Calu3 (cell line): ENCODE measurements at regions not wholly inside any gene's neighbourhood (a gene's known extent, or its start where the extent isn't known, plus 50 kb on each side); places are given as distances from the start of the nearest gene placed in this dataset.
A peak's percentile ranks its signal among the peaks of the same experiment; 100 is the strongest.

Experiments used
- BruUV-seq: library from RNA; stranded (reverse); fragments of 400-500 nt; replicated peaks from 2 replicates; lab custom pipeline; 2021; lab: Mats Ljungman, UMichigan
- CTCF ChIA-PET: fragments of 300-600 bp; sonication (Branson Sonifier 250); formaldehyde crosslinking; loops from one replicate; lab custom pipeline; 2022; ENCODE audit warnings: antibody characterized with exemption; lab: Charles Lee
- DNase-seq: peaks from one replicate; pipeline ENCODE4 v3.0.0; 2022
- H3K27ac Mint-ChIP-seq: one replicate; pipeline ENCODE4 v1.8.0; 2022; ENCODE audit warnings: mixed read lengths; ENCODE audit not compliant: unreplicated experiment
- H3K27me3 Mint-ChIP-seq: one replicate; pipeline ENCODE4 v1.8.0; 2022; ENCODE audit warnings: mixed read lengths; ENCODE audit not compliant: unreplicated experiment
- H3K36me3 Mint-ChIP-seq: one replicate; pipeline ENCODE4 v1.8.0; 2022; ENCODE audit warnings: mild to moderate bottlenecking, moderate library complexity, mixed read lengths; ENCODE audit not compliant: insufficient read depth, unreplicated experiment
- H3K4me1 Mint-ChIP-seq: one replicate; pipeline ENCODE4 v1.8.0; 2022; ENCODE audit warnings: mild to moderate bottlenecking, low read depth, mixed read lengths; ENCODE audit not compliant: unreplicated experiment
- H3K4me3 Mint-ChIP-seq: one replicate; pipeline ENCODE4 v1.8.0; 2022; ENCODE audit warnings: mild to moderate bottlenecking, low read depth, moderate library complexity, mixed read lengths; ENCODE audit not compliant: unreplicated experiment
- H3K9me3 Mint-ChIP-seq: one replicate; pipeline ENCODE4 v1.8.0; 2022; ENCODE audit warnings: low read depth, mixed read lengths; ENCODE audit not compliant: unreplicated experiment
- intact Hi-C: fragments of 100-400 bp; cut with micrococcal nuclease; formaldehyde crosslinking; loops from one replicate; pipeline ENCODE4 v1.10.0; 2022; ENCODE audit not compliant: unreplicated experiment
- TF ChIP-seq, protein P1 (sequence below): fragments of 200-600 bp; IDR thresholded peaks from one replicate; pipeline ENCODE4 v1.8.0; 2022; ENCODE audit warnings: antibody characterized with exemption; ENCODE audit not compliant: unreplicated experiment

DNA sequence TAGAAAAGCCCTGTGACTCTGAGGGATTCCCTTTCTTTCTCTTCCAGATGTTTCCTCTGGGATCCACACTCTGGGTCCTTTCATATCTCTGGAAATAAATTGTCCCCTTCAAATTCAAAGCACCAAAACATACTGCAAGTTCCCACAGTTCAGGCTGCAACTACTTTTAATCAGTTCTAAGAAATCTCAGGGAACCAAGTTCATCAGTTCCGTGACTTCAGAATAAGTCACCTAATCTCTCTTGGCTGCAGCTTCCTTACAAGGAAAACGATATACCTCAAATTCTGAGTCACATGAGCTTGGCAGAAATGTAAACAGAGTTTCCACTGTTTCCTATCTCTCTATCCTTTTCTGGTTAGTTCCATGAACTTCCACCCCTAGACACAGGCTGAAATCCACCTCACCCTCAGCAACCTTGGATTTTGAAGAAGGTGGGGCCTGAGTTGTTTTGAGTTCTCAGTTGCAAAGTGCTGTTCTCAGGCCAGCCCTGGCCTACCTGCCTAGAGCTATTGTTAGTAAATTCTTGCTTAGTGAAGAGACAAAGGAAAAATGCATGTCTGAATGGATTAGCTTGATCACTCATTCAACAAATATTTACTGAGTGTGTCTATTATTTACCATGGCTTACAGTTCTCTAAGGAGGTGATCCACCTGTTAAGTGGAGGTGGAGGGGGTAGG lies 59.3 kb upstream of the IL6 start:
- Mint-ChIP-seq H3K27me3 (no peaks in the 10 kb centered on the region), H3K4me3 (peak overlapping the region; percentile 1), H3K36me3 (peaks cover 28% of the 10 kb centered on the region), H3K9me3 (peaks cover 5% of the 10 kb centered on the region), H3K27ac (peak overlapping the region; percentile 83), H3K4me1 (peaks cover 69% of the 10 kb centered on the region)
- BruUV-seq, result no TSS peak
- DNase-seq, result peak; percentile 74
- CTCF ChIA-PET, result interaction anchor here (0.8 to 2.1 kb wide), 18 partner anchors 10 to 391 kb away, joined by 3 to 8 read pairs (median 4); partner anchors contain the start of gene IL6
- TF ChIP-seq, protein P1, sequence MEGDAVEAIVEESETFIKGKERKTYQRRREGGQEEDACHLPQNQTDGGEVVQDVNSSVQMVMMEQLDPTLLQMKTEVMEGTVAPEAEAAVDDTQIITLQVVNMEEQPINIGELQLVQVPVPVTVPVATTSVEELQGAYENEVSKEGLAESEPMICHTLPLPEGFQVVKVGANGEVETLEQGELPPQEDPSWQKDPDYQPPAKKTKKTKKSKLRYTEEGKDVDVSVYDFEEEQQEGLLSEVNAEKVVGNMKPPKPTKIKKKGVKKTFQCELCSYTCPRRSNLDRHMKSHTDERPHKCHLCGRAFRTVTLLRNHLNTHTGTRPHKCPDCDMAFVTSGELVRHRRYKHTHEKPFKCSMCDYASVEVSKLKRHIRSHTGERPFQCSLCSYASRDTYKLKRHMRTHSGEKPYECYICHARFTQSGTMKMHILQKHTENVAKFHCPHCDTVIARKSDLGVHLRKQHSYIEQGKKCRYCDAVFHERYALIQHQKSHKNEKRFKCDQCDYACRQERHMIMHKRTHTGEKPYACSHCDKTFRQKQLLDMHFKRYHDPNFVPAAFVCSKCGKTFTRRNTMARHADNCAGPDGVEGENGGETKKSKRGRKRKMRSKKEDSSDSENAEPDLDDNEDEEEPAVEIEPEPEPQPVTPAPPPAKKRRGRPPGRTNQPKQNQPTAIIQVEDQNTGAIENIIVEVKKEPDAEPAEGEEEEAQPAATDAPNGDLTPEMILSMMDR, result no peak
- intact Hi-C loops, result loop anchor here (2.0 kb wide), 3 partner anchors 59 to 107 kb away; partner anchors contain the start of gene IL6

DNA sequence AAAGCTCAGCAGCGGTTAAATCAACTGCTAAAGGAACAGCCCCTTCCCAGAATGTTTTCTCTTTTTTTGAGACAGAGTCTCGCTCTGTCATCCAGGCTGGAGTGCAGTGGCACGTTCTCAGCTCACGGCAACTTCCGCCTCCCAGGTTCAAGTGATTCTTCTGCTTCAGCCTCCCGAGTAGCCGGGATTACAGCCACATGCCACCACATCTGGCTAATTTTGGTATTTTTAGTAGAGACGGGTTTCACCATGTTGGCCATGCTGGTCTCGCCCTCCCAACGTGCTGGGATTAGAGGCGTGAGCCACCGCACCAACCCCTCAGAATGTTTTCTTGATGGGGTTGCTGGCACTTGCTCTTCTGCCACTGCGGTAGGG lies 59.8 kb upstream of the IL6 start:
- no peaks in the 10 kb centered on the region for H3K27me3 Mint-ChIP-seq
- peaks cover 3% of the 10 kb centered on the region for H3K9me3 Mint-ChIP-seq
- CTCF ChIA-PET, result interaction anchor here (0.8 to 2.1 kb wide), 11 partner anchors 9 to 230 kb away, joined by 3 to 7 read pairs (median 5); partner anchors contain the start of gene IL6
- no peak for DNase-seq
- H3K4me3 Mint-ChIP-seq, result peak overlapping the region; percentile 1
- no TSS peak for BruUV-seq
- H3K4me1 Mint-ChIP-seq, result peaks cover 69% of the 10 kb centered on the region
- intact Hi-C loops, result loop anchor here (2.0 kb wide), 1 partner anchor 106 kb away; no protein-coding TSS in a partner anchor
- peak overlapping the region; percentile 83 for H3K27ac Mint-ChIP-seq
- peaks cover 28% of the 10 kb centered on the region for H3K36me3 Mint-ChIP-seq
- TF ChIP-seq, protein P1, result no peak

DNA sequence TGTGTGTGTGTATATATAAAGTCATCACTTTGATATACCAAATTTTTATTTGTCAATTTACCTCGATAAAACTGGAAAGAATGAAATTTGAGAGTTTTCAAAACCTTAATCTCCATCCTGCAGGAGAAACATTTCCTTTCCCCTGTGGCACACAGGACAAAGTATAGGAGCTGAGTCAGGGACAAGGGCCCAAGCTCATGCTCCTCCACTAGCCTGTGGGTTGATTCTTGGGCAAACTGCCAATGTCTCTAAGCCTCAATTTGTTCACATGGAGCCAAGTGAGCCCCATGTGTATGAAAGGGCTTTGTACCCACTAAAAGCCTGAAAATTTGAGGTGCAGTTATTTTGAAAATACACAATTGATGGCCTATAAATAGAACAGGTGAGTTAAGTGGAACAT lies 60.3 kb upstream of the IL6 start:
- Mint-ChIP-seq H3K9me3 (peaks cover 3% of the 10 kb centered on the region), H3K4me3 (no peak overlapping the region), H3K36me3 (peaks cover 28% of the 10 kb centered on the region), H3K27me3 (no peaks in the 10 kb centered on the region), H3K4me1 (peaks cover 67% of the 10 kb centered on the region), H3K27ac (peak overlapping the region; percentile 70)
- intact Hi-C loops, result loop anchor here (2.0 kb wide), 1 partner anchor 106 kb away; no protein-coding TSS in a partner anchor
- peak; percentile 62 for DNase-seq
- CTCF ChIA-PET, result interaction anchor here (0.8 to 2.1 kb wide), 9 partner anchors 9 to 231 kb away, joined by 3 to 7 read pairs (median 5); partner anchors contain the start of gene IL6
- no TSS peak for BruUV-seq
- TF ChIP-seq, protein P1, result no peak

DNA sequence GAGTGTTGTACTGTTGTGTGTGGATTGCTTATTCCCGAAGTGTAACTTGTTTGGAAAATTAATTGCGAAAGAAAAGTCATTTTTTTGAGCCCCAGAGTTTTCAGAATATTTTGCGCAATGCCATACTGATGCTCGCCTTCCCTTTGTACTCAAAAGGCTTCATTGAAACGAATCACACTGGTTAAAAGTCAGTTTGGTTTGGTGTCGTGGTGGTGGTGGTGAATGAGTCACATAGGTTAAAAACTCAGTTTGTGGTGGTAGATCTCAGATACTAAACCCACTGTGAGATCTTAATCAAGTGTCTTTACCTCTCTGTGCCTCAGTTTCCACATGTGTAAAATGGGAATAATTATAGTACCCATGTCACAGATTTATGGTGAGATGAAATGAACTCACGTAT lies 61.1 kb upstream of the IL6 start:
- intact Hi-C loops, result loop anchor here (2.0 kb wide), 1 partner anchor 105 kb away; no protein-coding TSS in a partner anchor
- BruUV-seq, result no TSS peak
- Mint-ChIP-seq H3K27ac (peak overlapping the region; percentile 70), H3K27me3 (no peaks in the 10 kb centered on the region), H3K9me3 (peaks cover 3% of the 10 kb centered on the region), H3K4me3 (no peak overlapping the region), H3K36me3 (peaks cover 28% of the 10 kb centered on the region), H3K4me1 (peaks cover 60% of the 10 kb centered on the region)
- CTCF ChIA-PET, result interaction anchor here (1.1 kb wide), 1 partner anchor 32 kb away, joined by 4 read pairs; no protein-coding TSS in a partner anchor
- DNase-seq, result no peak
- TF ChIP-seq, protein P1, result no peak
